Embryonic facial prominence (tissue), 1 donor: ENCODE measurements at regions not wholly inside any gene's neighbourhood (a gene's known extent, or its start where the extent isn't known, plus 50 kb on each side); places are given as distances from the start of the nearest gene placed in this dataset.
"Not testable (repeated sequence)": the region's sequence is repeated elsewhere in the genome, so short reads cannot be mapped to it uniquely, and the experiment has no call there.

ENCODE experiments used
- DNase-seq: peaks from one replicate; pipeline ENCODE4 v3.0.0-alpha.2; 2016; ENCODE audit errors: extremely low spot score

DNA sequence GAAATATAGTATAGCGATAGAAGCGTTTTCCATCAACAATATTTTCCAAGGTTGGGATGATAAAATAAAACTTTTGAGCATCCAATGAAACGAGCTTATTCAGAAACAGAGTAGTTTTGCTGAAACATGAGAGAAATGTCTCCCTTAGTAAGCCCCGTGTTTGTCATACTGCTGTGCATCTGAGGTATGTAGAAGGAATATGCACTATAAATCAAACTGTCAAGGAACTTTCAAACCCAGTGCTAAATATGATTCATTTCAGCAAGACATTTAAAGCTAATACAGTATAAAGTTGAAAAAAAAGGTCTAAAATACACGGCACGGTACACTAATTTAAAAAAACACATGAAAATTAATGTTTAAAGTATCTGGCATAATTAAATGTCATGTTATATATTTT is 546.2 kb downstream of the SLITRK5 start:
- DNase-seq, result no peak

DNA sequence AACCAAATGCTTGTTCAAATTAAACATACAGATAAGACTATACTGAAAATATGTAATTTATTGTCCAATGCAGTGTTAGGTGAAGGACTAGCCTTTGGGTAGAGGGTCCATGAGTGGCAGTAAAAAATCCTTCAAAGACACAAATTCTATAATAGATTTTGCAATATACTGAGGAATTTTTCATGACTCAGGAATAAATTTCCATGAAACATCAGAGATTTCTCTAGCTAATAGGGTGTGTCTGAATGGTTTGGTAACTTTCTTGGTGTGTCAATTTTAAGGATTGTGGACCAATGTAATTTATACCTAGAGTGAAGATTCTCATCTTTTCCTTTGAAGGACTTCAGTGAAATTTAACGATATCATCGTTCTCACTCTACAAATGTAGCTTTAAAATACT is 546.7 kb downstream of the SLITRK5 start:
- no peak for DNase-seq

DNA sequence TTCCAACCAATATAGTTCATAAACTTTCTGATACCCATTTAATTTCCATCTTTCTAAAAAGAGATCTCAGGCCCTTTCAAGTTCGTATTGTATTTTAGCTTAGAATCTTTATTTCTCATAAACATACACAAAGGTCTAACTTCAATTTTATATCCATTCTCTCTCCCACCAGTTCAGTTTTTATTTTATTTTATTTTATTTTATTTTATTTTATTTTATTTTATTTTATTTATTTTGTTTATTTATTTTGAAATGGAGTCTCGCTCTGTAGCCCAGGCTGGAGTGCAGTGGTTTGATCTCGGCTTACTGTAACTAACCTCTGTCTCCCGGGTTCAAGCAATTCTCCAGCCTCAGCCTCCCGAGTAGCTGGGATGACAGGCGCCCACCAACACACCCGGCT is 552.8 kb downstream of the SLITRK5 start:
- no peak for DNase-seq

DNA sequence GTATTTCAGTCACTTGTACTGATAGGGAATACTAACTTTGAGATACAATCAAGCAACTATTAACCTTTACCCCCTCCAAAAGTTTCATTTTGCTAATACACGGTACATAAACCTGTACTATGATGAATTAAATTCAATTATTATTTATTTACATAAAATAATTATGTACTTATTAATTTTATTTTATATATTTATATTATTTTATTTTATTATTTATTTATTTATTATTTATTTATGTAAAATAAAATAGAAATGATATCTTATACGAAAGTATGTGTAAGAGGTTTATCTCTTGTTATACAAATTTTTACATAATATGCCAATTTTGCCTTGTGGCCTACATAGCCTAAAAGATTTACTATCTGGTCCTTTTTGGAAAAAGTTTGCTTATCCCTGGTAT is 564.3 kb downstream of the SLITRK5 start:
- no peak for DNase-seq

DNA sequence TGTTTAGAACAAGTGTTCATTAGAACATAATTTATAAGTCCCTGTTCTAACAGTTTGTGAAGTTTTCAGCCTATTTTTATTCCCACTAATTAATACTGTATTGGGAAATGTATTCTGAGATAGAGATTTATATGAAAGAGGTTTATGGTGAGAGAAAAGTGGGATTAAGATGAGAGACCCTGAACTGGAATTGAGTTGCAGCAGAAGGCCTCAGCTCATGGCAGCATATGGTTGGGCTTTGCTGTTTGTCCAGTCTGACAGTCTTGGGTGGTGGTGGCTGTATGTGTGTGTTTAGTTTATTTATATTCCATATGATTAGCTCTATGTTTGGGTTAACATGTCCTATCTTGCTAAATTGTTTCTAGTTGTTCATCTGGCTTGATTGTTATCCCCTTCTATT is 575.1 kb downstream of the SLITRK5 start:
- DNase-seq, result no peak

DNA sequence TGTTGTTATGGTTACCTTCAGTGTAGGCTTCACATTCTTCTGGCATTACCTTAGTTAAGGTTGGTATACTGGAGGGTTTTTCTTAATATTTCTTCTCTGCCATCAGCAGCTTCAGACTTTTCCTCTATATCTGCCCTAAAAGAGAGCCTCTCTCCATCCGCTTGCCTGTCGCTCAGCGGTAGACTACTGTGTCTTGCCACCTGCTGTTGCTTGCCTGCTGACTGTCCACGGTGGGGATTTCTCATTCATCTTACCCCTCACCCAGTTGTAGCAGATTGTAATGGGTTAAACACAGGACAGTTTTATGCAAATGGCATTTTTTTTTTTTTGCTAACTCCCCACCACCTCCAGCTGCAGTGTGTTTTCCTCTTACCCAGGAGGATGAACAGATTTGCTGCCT is 577.2 kb downstream of the SLITRK5 start:
- DNase-seq, result no peak

DNA sequence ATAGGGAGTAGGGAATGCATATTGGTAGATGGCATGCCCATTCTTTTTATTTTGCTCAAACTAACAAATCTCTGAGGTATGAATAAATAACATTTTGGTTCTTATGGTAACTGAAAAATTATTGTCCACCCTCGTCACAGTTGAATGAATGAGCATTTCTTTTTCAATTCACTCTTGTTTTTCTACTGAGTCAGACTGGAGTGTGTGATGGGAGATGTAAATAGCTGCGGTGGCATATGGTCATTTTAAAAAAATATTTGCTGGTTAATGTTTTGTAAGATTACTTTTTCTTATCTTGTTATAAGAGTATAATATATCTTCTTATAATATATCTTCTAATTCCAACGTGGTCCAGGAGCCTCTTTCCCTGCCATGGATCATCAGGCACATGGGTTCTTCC is 586.5 kb downstream of the SLITRK5 start:
- no peak for DNase-seq

DNA sequence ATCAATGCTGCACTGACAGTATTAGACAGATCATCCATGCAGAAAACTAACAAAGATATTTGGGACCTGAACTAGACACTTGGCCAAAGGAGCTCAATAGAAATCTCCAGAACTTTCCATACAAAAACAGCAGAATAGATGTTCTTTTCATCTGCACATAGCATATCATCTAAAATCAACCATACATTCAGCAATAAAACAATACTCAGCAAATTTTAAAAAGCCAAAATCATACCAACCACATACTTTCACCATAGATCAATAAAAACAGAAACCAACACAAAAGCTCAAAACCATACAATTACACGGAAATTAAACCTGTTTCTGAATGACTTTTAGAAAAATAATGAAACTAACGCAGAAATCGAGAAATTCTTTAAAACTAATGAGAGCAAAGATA is 592.6 kb downstream of the SLITRK5 start:
- no peak for DNase-seq

DNA sequence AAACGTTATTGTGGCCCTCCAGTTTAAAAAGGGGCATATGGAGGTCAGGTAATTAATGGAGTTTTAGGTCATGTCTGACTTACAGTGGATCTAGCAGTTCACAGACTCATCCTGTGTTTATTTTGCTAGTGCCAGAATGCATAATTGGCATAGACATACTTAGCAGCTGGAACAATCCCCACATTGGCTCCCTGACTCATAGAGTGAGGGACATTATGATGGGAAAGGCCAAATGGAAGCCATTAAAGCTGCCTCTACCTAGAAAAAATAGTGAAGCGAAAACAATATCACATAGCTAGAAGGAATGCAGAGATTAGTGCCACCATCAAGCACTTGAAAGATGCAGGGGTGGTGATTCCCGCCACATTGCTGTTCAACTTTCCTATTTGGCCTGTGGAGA is 610.7 kb downstream of the SLITRK5 start:
- no peak for DNase-seq

DNA sequence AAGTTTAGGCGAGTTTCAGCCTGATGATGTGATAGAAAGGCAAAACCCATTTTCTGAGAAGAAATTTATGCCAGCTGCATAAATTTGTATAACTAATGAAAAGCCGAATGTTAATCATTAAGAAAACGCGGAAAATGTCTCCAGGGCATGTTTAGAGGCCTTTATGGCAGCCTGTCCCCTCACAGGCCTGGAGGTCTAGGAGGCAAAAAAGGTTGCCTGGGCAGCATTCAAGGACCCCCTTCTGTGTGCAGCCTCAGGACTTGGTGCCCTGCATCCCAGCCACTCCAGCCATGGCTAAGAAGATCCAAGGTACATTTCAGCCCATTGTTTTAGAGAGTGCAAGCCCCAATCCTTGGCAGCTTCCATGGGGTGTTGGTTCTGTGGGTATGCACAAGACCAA is 614.2 kb downstream of the SLITRK5 start:
- no peak for DNase-seq

DNA sequence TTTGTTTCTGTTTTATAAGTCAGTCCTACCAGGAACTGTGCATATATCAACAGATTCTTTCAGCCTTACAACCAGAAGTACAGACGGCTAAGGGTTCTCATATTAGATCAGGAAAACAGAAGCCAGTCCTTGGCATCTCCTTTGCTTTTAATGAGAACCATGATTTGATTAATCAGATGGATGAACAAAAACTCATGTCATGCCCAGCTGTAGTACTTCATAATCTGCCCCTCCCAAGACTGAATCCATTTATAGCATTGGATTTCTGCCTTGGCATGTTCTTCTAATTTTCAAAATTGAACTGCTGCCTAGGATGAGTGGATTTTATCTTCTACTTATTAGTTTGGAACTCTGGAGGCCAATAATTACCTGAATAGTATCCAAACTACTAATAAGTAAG is 617.2 kb downstream of the SLITRK5 start:
- DNase-seq, result no peak

DNA sequence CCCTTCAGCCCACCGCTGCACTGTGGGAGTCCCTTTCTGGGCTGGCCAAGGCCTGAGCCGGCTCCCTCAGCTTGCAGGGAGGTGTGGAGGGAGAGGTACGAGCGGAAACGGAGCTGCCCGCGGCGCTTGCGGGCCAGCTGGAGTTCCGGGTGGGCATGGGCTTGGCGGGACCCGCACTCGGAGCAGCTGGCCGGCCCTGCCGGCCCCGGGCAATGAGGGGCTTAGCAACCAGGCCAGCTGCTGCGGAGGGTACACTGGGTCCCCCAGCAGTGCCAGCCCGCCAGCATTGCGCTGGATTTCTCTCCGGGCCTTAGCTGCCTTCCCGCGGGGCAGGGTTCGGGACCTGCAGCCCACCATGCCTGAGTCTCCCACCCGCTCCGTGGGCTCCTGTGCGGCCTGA is 620.6 kb downstream of the SLITRK5 start:
- not testable (repeated sequence) for DNase-seq

DNA sequence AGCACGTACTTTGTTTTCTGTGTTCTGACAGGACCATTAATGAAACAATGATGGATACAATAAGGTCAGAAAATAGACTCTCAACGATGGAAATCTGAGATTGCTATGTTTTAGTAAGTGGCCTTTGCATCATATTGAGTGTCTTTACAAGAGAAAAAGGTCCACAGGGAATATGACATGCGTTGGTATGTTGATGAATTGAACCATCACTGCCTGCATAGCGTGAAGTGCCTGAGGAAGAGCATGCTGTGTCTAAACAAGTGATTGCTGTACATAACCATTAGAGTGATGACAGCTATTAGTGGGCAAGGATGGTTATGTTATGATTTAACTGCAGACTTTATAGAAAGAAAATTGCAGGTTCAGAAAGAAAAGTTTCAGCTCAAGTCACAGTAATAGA is 623.2 kb downstream of the SLITRK5 start:
- no peak for DNase-seq

DNA sequence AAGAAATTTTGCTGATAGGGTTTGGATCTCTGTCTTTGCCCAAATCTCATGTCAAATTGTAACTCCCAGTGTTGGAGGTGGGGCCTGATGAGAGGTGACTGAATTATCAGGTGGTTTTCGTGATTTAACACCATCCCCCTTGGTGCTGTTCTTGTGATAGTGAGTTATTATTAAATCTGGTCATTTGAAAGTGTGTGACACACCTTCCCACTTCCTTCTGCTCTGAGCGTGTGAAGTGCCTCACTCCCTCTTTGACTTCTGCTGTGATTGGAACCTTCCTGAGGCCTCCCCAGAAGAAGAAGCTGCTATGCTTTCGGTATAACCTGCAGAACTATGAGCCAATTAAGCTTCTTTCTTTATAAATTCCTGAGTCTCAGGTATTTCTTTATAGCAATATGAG is 632.0 kb downstream of the SLITRK5 start:
- no peak for DNase-seq

DNA sequence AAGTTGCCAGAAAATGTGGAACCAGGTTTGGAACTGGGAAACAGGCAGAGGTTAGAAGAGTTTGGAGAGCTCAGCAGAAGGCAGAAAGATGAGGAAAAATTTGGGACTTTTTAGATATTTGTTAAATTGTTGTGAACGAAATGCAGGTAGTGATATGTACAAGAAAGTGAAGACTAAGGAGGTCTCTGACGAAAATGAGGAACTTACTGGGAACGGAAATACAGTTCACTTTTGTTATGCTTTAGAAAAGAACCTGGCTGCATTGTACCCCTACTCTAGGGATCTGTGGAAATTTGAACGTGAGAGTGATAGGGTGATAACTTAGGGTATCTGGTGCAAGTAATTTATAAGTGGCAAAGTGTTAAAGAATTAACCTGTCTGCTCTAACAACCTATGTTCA is 632.4 kb downstream of the SLITRK5 start:
- no peak for DNase-seq

DNA sequence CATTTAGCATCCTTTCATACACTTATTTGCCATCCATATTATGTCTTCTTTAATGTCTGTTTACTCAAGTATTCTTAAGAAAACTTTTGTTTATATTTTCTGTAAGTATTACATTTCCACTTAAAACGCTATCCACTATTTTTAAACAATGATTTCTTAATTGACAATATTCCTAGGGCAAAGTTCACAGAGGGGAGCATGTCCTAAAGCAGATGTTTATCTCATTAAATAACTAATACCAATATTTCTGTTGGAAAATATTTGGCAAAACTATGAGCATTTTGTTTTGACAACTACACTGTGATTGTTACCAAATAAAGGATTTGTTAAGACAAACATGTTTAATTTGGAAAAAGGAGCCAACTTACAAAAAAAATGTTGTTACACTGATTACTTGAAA is 643.3 kb downstream of the SLITRK5 start:
- DNase-seq, result no peak

DNA sequence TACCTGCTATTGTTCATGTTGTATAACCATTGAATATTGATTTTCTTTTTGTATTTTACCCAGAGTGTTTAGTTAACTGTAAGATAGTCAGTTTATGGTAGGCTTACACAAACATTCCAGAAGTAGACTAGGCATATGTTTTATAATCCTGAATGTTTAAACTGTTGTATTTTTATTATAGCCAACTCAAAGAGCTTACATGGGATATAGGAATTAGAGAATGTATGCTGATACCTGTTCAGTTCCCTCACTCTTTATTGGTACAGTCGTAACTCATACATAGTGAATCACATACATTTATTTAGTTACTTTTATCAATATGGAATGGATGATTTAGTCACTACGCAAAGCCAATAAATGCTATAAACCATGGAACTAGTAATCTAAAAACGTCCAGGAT is 657.9 kb downstream of the SLITRK5 start:
- DNase-seq, result no peak

DNA sequence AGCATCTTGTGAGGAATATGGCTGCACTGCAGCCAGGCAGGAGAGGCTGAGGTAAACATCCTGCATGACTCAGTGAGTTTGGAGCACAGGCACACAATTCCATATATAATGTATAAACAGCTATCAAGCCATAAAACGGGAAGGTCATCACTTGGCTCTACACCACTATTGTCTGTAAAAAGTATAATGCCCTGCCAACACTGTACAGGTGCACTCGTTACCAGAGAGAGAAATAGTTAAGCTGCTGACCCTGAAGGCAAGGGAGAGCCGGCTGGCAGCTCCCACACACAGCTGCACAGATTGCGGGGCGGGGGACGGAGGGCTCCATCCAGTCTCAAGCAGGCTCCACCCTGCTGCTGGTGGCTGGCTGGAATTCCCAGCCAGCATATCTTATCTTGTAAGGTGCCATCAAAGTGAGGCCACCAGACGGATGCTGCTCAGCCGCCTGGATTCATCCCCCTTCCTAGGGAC is 668.1 kb downstream of the SLITRK5 start:
- no peak for DNase-seq

DNA sequence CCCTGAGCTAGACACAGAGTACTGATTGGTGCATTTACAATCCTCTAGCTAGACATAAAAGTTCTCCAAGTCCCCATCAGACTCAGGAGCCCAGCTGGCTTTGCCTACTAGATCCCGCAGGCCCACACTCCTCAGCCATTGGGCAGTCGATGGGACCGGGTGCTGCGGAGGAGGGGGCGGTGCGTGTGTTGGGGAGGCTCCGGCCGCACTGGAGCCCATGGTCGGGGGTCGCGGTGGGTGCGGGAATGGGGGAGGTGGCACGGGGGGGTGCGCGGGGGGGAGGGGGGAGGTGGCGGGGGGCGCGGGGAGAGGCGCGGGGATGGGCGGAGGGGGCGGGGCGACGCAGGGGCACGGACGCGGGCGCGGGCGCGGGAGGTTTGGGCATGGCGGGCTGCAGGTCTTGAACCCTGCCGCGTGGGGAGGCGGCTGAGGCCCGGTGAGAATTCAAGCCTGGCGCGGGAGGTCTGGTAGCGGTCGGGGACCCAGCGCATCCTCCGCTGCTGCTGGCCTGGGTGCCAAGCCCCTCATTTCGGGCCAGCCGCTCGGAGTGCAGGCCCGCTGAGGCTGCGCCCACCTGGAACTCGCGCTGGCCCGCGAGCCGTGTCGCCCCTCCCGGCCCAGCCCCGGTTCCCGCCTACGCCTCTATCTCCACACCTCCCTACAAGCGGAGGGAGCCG is 674.1 kb downstream of the SLITRK5 start:
- DNase-seq, result no peak

DNA sequence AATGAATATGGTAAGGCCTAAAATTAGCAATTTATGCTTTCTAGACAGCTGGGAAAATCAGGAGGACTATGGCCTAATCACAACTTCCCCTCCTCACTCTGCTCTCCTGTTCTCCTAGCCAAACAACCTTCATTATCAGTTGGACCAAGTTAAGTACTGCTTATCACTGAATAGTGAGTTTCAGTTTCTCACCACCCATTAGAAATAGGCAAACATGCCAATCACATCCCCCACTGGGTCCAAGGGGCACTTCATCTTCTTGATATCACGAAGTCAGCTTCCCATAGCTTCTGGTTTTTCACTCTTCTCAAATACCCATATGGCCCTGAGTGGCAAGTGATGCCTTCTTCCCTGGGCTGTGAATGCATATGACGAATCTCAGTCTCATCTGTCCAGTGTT is 689.6 kb downstream of the SLITRK5 start:
- no peak for DNase-seq

DNA sequence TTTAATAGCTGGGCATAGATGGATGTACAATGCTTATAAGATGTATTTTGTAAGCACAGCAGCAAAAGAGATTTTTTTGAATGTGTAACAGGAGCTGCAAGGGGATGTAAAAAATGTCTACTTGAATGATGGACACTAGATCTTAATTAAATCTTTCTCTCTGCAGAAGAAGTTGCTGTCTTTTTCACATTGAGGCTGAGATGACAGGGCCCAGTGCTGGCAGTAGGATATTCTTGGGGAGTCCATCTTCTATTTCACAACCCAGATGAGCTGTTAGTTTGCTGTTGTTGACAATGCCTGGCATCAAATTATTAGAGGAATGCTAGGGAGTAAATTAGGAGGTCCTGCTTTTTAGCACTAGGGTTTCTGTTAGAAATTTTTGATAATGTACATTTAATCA is 698.7 kb downstream of the SLITRK5 start:
- DNase-seq, result no peak

DNA sequence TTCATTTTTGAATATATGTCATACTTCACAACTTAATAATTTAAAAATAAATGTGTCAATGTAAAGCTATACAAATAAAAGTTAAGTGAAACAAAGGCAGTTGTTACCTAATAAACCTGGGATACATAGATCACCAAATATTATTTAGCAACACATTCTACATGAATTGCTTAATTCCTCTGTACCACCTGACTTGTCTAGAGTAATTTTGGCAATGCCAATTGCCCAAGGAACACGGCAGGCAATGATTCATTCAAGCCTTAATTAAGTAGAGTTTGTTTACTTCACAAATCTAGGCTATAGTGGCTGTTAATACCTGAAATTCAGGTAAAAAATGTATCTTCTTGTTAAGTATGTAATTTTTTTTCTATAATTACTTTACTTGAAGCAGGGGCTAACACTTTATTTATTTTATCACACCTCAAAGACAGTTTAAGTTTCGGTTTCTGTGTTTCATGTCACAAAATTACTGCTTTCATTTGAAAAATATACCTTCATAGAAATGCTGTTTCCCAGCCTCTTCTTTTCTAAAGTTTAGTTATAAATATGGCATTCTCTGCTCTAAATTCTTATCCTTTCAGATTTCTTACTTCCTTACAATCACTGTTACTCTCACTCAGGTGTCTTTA is 705.7 kb downstream of the SLITRK5 start:
- no peak for DNase-seq

DNA sequence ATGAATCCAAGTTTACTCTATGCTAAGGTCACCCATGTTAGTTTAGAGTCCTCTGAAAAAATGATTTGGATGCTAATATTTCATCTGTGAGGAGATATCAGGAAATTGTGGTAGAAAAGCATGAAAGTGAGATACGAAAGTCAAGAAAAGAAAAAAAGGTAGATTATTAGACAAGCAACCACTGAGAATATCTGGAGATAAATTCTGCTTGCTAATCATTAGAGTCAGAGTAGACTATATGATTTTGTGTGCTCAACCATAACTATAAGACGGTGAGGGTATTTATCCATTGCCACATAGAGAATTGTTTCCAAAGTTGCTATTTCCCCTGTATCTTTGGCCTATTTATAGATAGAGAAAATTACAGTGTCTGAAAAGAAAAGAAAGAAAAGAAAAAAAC is 706.7 kb downstream of the SLITRK5 start:
- no peak for DNase-seq

DNA sequence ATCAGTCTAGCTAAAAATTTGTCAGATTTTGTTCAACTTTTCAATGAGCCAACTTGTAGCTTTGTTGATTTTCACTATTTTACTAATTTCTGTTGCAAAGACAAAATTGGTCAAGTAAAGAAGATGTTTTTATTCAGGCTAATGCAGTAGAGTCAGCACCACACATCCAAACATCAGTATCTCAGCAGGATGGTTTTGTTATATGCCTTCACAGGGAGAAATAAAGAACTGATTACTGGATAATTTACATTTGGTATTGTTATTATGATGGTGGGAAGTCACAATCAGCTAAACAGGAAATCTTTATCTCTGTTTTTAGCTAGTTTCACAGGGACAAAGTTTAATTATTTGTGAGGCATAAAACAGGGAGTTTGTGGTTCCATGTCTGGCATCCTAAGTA is 713.4 kb downstream of the SLITRK5 start:
- no peak for DNase-seq
